ENCODE measurements at regions not wholly inside any gene's neighbourhood (a gene's known extent, or its start where the extent isn't known, plus 50 kb on each side); places are given as distances from the start of the nearest gene placed in this dataset.
A peak's percentile ranks its signal among the peaks of the same experiment; 100 is the strongest.
"Not testable (repeated sequence)": the region's sequence is repeated elsewhere in the genome, so short reads cannot be mapped to it uniquely, and the experiment has no call there.

GRCh38 chr14:105721996-105722709 is 195.8 kb downstream of the TMEM121 start:
- DNase-seq (ENCODE audit: insufficient read length): not testable (repeated sequence)
- peak; percentile 50 for FAIRE-seq

- not testable (repeated sequence) for DNase-seq (ENCODE audit: insufficient read length)
- FAIRE-seq: peak; percentile 81
Measured at GRCh38 chr14:105723271-105723670, 196.9 kb downstream of the TMEM121 start.

- not testable (repeated sequence) for FAIRE-seq; DNase-seq (ENCODE audit: insufficient read length)
Measured at GRCh38 chr14:105723776-105724175, 197.4 kb downstream of the TMEM121 start.

GRCh38 chr14:105729825-105730368 is 203.5 kb downstream of the TMEM121 start:
- not testable (repeated sequence) for FAIRE-seq; DNase-seq (ENCODE audit: insufficient read length)

- DNase-seq (ENCODE audit: insufficient read length); FAIRE-seq: not testable (repeated sequence)
Measured at GRCh38 chr14:105730731-105731130, 204.3 kb downstream of the TMEM121 start.

GRCh38 chr14:105731221-105731985 is 205.0 kb downstream of the TMEM121 start:
- DNase-seq (ENCODE audit: insufficient read length); FAIRE-seq: not testable (repeated sequence)

GRCh38 chr14:105733081-105734065 is 207.0 kb downstream of the TMEM121 start:
- no peak for TF ChIP-seq POLR2AphosphoS5 (IDR thresholded peaks at IDR 0.05; ENCODE audit: low read depth, low read length)
- FAIRE-seq (no peak), DNase-seq (ENCODE audit: insufficient read length) (no peak)

- FAIRE-seq; DNase-seq (ENCODE audit: insufficient read length): not testable (repeated sequence)
Measured at GRCh38 chr14:105734241-105734640, 207.9 kb downstream of the TMEM121 start.

- DNase-seq (ENCODE audit: insufficient read length); FAIRE-seq: not testable (repeated sequence)
Measured at GRCh38 chr14:105736331-105736730, 209.9 kb downstream of the TMEM121 start.

GRCh38 chr14:105737504-105738246 is 211.3 kb downstream of the TMEM121 start:
- TF ChIP-seq TAF1 (IDR thresholded peaks at IDR 0.05; ENCODE audit: borderline replicate concordance, low read depth, low read length) (no peak), POLR2A (IDR thresholded peaks at IDR 0.05; ENCODE audit: low read depth, low read length) (no peak), POLR2AphosphoS5 (IDR thresholded peaks at IDR 0.05; ENCODE audit: low read depth, low read length) (no peak)
- no peak for FAIRE-seq

GRCh38 chr14:105738638-105739037 is 212.3 kb downstream of the TMEM121 start:
- FAIRE-seq: no peak
- DNase-seq (ENCODE audit: insufficient read length): no peak
- TF ChIP-seq POLR2AphosphoS5 (IDR thresholded peaks at IDR 0.05; ENCODE audit: low read depth, low read length) (no peak), POLR2A (IDR thresholded peaks at IDR 0.05; ENCODE audit: low read depth, low read length) (no peak), TAF1 (IDR thresholded peaks at IDR 0.05; ENCODE audit: borderline replicate concordance, low read depth, low read length) (no peak)

More at GRCh38 chr14:105737504-105738246, 211.3 kb downstream of the TMEM121 start:
- DNase-seq (ENCODE audit: insufficient read length): no peak

GRCh38 chr14:105739331-105740102 is 213.1 kb downstream of the TMEM121 start:
- FAIRE-seq (no peak), DNase-seq (ENCODE audit: insufficient read length) (no peak)
- TF ChIP-seq TAF1 (IDR thresholded peaks at IDR 0.05; ENCODE audit: borderline replicate concordance, low read depth, low read length): no peak
- TF ChIP-seq POLR2AphosphoS5 (IDR thresholded peaks at IDR 0.05; ENCODE audit: low read depth, low read length): no peak
- TF ChIP-seq POLR2A (IDR thresholded peaks at IDR 0.05; ENCODE audit: low read depth, low read length): no peak

GRCh38 chr14:105740272-105740671 is 213.9 kb downstream of the TMEM121 start:
- DNase-seq (ENCODE audit: insufficient read length); FAIRE-seq: not testable (repeated sequence)

- not testable (repeated sequence) for FAIRE-seq; DNase-seq (ENCODE audit: insufficient read length)
Measured at GRCh38 chr14:105740961-105741360, 214.6 kb downstream of the TMEM121 start.

GRCh38 chr14:105741707-105742530 is 215.5 kb downstream of the TMEM121 start:
- not testable (repeated sequence) for DNase-seq (ENCODE audit: insufficient read length); FAIRE-seq
